Left ventricle myocardium inferior (tissue), 1 donor: ENCODE measurements at regions not wholly inside any gene's neighbourhood (a gene's known extent, or its start where the extent isn't known, plus 50 kb on each side); places are given as distances from the start of the nearest gene placed in this dataset.
"Not testable (repeated sequence)": the region's sequence is repeated elsewhere in the genome, so short reads cannot be mapped to it uniquely, and the experiment has no call there.

ENCODE experiments used
- DNase-seq: peaks from one replicate; pipeline ENCODE4 v3.0.0-alpha.2; 2020
- H3K27ac ChIP-seq: fragments of 200-600 bp; replicated peaks from 2 replicates; pipeline ENCODE4 v1.8.0; 2021
- H3K27me3 ChIP-seq: fragments of 200-600 bp; 2 replicates; pipeline ENCODE4 v1.8.0; 2021; ENCODE audit warnings: low read depth
- H3K36me3 ChIP-seq: fragments of 200-600 bp; 2 replicates; pipeline ENCODE4 v1.8.0; 2021
- H3K4me1 ChIP-seq: fragments of 200-600 bp; 2 replicates; pipeline ENCODE4 v1.8.0; 2021
- H3K4me3 ChIP-seq: fragments of 200-600 bp; 2 replicates; pipeline ENCODE4 v1.8.0; 2021; ENCODE audit warnings: mild to moderate bottlenecking, moderate library complexity
- H3K9me3 ChIP-seq: fragments of 200-600 bp; replicated peaks from 2 replicates; pipeline ENCODE4 v1.8.0; 2021
- intact Hi-C: fragments of 100-400 bp; cut with micrococcal nuclease; formaldehyde crosslinking; loops from one replicate; pipeline ENCODE4 v1.11.0; 2022
- TF ChIP-seq, protein P1 (sequence below): fragments of 200-600 bp; IDR thresholded peaks from 2 replicates; pipeline ENCODE4 v1.8.0; 2021; ENCODE audit warnings: antibody characterized with exemption, mild to moderate bottlenecking, borderline replicate concordance
- donor health status: DM: no; HTN: yes; CAD: no; lungs with severe emphysema.

GRCh38 chr5:102106599-102106998, 189.5 kb downstream of the SLCO4C1 start:
- H3K36me3 ChIP-seq = no peaks in the 10 kb centered on the region
- DNase-seq = no peak
- H3K4me1 ChIP-seq = no peaks in the 10 kb centered on the region
- TF ChIP-seq, protein P1, sequence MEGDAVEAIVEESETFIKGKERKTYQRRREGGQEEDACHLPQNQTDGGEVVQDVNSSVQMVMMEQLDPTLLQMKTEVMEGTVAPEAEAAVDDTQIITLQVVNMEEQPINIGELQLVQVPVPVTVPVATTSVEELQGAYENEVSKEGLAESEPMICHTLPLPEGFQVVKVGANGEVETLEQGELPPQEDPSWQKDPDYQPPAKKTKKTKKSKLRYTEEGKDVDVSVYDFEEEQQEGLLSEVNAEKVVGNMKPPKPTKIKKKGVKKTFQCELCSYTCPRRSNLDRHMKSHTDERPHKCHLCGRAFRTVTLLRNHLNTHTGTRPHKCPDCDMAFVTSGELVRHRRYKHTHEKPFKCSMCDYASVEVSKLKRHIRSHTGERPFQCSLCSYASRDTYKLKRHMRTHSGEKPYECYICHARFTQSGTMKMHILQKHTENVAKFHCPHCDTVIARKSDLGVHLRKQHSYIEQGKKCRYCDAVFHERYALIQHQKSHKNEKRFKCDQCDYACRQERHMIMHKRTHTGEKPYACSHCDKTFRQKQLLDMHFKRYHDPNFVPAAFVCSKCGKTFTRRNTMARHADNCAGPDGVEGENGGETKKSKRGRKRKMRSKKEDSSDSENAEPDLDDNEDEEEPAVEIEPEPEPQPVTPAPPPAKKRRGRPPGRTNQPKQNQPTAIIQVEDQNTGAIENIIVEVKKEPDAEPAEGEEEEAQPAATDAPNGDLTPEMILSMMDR = no peak
- H3K4me3 ChIP-seq = no peak overlapping the region
- H3K27me3 ChIP-seq = no peaks in the 10 kb centered on the region
- intact Hi-C loops = no loop called here
- H3K9me3 ChIP-seq = peaks cover 11% of the 10 kb centered on the region
- no peak overlapping the region for H3K27ac ChIP-seq

DNA sequence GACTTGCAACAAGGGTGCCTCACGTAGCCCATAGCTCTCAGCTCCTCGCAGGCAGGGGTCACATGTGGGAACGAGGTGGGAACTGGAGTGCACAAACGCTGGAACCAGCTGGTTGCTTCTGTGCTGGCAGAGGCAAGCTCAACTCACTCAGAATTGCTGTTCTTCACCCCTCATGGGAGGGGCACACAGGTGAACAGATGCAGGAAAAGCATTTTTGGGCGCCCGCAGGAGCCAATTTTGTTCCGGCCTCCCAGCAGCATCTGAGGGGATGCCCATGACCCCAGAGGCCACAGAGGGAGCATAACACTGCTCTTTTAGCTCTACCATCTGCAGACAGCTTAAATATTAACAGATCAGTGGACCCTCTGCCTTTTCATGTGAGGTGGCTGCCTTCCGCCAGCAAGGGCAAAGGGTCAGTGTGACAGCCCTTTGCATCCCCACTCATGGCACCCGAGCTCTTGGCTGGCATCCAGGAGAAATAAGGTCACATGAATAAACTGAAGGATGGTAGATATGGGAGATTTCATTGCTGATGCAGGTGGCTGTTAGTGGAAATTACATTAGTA, 196.2 kb downstream of the SLCO4C1 start:
- intact Hi-C loops = no loop called here
- no peak for DNase-seq

GRCh38 chr5:102099083-102099482, 197.0 kb downstream of the SLCO4C1 start:
- peaks cover 17% of the 10 kb centered on the region for H3K9me3 ChIP-seq
- H3K27me3 ChIP-seq, H3K27ac ChIP-seq, H3K4me1 ChIP-seq, H3K4me3 ChIP-seq, intact Hi-C loops, H3K36me3 ChIP-seq, DNase-seq: not testable (repeated sequence)

More for the DNA sequence above, 196.2 kb downstream of the SLCO4C1 start:
- Histone ChIP-seq H3K27me3 (no peaks in the 10 kb centered on the region), H3K9me3 (peaks cover 17% of the 10 kb centered on the region), H3K4me3 (no peak overlapping the region), H3K27ac (no peak overlapping the region), H3K36me3 (no peaks in the 10 kb centered on the region), H3K4me1 (no peaks in the 10 kb centered on the region)
- TF ChIP-seq, protein P1 = no peak

GRCh38 chr5:102098606-102099005, 197.5 kb downstream of the SLCO4C1 start:
- DNase-seq, H3K36me3 ChIP-seq, H3K4me3 ChIP-seq, H3K27me3 ChIP-seq, H3K4me1 ChIP-seq, H3K27ac ChIP-seq, intact Hi-C loops: not testable (repeated sequence)
- H3K9me3 ChIP-seq = peaks cover 17% of the 10 kb centered on the region

DNA sequence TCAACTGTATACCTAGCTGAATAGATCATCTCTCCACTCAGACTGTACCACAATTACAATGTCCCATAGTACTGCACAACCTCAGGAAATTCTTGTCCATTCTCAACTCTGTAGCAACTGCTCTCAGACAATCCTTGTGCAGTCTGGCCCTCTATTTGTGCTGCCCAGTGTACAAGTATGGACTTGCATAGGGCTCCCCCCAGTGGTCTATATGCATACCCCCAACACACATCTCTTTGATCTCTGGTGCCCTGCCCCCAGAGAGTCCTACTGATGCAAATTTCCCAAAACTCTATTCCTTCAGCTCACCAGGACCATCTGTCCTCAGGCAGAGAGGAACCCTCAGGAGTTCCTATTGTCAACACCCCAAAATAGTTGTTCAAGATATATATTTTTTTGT, 205.3 kb downstream of the SLCO4C1 start:
- no peaks in the 10 kb centered on the region for H3K36me3 ChIP-seq
- TF ChIP-seq, protein P1 = no peak
- H3K27me3 ChIP-seq = no peaks in the 10 kb centered on the region

GRCh38 chr5:102089883-102090282, 206.2 kb downstream of the SLCO4C1 start:
- peaks cover 7% of the 10 kb centered on the region for H3K9me3 ChIP-seq
- no peaks in the 10 kb centered on the region for H3K27me3 ChIP-seq
- no peaks in the 10 kb centered on the region for H3K4me1 ChIP-seq
- no peak for DNase-seq
- no peak overlapping the region for H3K4me3 ChIP-seq
- H3K36me3 ChIP-seq = no peaks in the 10 kb centered on the region
- intact Hi-C loops = no loop called here
- no peak overlapping the region for H3K27ac ChIP-seq
- TF ChIP-seq, protein P1 = no peak

More for the DNA sequence above, 205.3 kb downstream of the SLCO4C1 start:
- Histone ChIP-seq H3K9me3 (peaks cover 7% of the 10 kb centered on the region), H3K27ac (no peak overlapping the region), H3K4me3 (no peak overlapping the region), H3K4me1 (no peaks in the 10 kb centered on the region)
- intact Hi-C loops = no loop called here
- no peak for DNase-seq
